HK-2 (cell line): ENCODE measurements at regions not wholly inside any gene's neighbourhood (a gene's known extent, or its start where the extent isn't known, plus 50 kb on each side); places are given as distances from the start of the nearest gene placed in this dataset.
"Not testable (repeated sequence)": the region's sequence is repeated elsewhere in the genome, so short reads cannot be mapped to it uniquely, and the experiment has no call there.

Source experiments
- DNase-seq: peaks from one replicate; pipeline ENCODE4 v3.0.0-alpha.2; 2018; ENCODE audit not compliant: unreplicated experiment

DNA sequence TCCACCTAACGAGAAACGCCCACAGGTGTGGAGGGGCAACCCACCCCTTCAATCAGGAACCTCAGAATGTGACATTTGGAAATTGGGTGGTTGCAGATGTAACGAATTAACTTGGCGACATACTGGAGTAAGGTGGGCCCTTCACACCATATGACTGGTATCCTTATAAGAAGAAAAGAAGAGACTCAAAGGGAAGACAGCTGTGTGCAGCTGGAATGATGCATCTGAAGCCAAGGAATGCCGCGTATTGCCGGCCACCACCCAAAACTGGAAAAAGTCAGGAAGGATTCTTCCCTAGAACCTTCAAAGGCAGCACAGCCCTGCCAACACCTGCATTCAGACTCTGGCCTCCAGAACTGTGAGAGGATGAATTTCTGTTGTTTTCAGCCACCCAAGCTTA, 270.0 kb upstream of the FRG2C start:
- DNase-seq: not testable (repeated sequence)

GRCh38 chr3:75394562-75395360, 269.4 kb upstream of the FRG2C start:
- DNase-seq: not testable (repeated sequence)

DNA sequence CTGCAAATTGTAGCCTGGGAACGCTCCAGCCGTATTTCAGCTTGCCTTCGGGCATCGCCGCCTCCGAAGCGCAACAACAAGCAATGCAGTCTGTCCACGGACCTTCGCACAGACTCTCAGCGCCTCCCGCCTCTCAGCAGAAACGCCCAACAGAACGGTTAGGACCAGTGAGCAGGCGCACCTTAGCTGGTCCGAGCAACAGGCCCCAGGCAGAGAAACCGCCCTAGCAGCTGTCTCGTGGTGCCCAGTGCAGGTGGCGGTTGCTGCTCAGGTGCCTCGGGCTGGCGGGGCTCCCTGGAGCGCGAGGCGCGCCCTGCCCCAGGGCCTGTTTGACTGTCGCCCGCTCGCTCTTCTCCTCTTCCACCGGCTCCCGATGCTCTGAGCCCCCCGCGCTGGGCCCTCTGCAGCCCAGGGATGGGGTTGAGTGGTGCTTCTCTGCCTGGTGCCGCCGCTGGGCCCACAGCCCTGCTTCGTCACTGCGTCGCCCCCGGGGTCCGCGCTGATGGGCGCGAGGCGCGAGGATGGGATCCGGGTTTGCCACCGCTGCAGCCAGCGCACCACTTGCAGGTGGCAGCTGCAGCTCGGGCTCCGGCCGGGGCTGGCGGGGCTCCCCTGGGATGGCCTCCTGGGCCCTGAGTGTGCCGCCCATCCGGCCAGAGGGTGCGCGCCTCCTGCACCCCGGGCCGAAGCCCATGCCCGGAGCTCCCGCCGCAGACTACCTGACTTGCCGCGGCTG, 268.4 kb upstream of the FRG2C start:
- DNase-seq: no peak

DNA sequence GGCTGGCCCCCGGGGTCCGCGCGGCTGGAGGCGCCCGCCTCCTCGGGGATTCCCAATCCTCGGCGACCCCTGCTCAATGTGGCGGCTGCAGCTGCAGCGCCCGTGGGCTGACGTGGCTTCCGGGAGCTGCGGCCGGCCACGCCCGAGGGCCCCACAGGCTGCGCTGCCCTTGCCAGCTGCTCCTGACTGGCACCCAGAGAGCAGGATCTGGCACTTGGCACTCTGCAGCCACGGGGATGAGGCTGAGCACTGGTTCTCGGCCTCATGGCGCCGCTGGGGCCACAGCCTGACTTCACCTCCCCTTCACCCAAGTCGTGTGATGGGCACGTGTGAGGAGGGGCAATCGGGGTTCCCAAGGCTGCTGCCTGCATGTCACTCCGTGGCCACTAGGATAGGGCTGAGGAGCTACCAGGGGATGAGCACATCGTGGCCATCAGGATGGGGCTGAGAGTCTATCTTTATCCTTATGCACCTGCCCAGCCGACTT, 267.8 kb upstream of the FRG2C start:
- no peak for DNase-seq

DNA sequence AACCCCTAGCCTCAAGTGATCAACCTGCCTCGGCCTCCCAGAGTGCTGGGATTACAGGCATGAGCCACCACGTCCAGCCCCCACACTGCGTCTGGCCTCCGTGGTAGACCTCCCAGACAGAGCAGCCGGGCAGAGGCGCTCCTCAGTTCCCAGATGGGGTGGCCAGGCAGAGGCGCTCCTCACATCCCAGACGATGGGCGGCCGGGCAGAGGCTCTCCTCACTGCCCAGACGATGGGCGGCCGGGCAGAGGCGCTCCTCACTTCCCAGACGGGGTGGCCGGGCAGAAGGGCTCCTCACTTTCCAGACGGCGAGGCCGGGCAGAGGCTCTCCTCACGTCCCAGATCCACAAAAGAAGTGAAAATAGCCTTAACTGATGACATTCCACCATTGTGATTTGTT, 266.6 kb upstream of the FRG2C start:
- not testable (repeated sequence) for DNase-seq

DNA sequence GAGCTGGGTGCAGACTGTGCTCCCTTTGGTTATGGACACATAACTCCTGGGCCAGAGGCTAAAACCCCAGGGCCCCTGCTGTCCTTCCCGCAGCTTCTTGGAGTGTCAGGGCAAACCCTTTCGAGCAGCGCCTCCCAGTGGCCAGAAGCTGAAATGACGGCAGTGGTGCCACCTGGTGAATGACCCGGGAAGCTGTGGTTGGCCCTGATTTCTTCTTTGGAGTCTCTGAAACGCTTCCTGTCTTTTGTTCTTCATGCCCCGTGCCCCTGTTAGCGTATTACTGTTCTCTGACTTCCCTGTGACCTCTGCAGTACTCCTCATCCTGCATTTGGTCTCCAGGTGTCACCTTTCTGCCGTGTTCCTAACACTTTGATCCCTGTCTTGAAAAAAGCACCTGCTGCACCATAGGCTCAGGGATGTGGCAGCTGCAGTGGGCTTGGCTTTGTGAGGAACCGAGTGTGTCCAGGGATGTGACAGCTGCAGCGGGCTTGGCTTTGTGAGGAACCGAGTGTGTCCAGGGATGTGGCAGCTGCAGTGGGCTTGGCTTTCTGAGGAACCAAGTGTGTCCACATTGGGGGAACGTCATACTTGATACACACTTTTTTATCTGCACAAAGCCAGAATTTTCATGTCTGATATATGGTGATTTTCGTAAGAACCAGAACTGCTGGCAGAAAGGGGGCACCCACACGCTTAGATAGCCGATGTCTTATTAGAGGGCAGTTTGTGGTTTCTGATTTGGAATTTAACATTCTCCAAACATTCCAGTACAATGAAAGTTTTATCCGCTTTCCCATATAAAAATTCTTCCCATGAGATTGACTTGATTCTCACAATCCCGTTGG, 241.8 kb upstream of the FRG2C start:
- DNase-seq: not testable (repeated sequence)

DNA sequence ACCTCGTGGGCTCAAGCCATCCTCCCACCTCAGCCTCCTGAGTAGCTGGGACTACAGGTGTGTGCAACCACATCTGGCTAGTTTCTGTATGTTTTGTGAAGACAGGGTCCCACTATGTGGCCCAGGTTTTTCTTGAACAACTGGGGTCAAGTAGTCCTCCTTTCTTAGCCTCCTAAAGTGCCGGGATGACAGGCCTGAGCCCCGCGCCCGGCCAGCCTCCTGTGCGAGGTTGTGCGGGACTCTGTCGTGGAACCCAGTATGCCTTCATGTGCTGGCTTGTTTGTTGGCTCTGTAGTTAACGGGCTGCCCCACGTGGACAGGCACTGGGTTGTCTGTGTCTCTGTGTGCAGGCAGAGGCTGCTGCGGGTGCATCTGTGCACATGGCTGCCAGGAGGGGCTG, 238.7 kb upstream of the FRG2C start:
- not testable (repeated sequence) for DNase-seq

- DNase-seq: not testable (repeated sequence)
These were observed 236.6 kb upstream of the FRG2C start for GRCh38 chr3:75427486-75427885.

DNA sequence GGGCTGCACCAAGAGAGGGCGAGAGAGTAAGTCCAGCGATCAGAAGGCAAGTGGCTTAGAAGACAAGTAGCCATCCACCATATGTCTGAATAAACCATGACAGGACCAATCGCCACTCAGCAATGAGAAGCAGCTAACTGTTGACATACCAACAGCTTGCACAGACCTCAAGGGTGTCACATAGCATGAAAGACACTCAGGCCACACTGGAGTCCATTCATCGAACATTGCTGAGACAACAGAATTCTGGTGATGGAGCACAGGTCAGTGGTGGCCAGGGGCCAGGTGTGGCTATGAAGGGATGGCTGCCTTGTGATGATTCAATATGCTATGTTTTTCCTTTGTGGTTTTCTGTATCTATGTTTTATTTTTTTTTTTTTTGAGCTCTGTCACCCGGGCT, 236.2 kb upstream of the FRG2C start:
- DNase-seq: not testable (repeated sequence)

DNA sequence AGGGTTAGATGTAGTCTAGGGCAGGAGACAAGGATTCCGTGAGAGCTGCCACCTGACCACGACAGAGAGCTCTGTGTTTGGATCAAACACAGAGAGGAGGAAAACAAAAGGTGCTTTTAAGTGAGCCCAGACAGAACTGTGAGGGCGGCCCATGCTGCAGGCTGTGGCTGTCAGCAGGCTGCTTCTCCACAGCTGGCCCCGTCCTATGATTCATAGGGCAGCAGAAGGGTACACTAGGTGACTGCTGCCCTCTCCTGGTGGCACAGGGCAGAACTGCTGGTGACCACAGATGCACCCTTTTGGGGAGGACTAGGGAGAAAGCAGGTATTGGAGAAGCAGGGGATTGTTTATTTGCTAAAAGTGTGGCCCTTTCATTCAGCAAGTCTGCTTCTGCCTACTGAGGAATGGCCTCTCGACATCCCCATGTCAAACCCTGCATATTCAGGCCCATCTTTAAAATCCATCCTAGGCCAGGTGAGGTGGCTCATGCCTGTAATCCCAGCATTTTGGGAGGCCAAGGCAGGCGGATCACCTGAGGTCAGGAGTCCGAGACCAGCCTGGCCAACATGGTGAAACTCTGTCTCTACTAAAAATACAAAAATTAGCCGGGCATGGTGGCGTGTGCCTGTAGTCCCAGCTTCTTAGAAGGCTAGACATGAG, 234.4 kb upstream of the FRG2C start:
- peak; percentile 62 for DNase-seq

DNA sequence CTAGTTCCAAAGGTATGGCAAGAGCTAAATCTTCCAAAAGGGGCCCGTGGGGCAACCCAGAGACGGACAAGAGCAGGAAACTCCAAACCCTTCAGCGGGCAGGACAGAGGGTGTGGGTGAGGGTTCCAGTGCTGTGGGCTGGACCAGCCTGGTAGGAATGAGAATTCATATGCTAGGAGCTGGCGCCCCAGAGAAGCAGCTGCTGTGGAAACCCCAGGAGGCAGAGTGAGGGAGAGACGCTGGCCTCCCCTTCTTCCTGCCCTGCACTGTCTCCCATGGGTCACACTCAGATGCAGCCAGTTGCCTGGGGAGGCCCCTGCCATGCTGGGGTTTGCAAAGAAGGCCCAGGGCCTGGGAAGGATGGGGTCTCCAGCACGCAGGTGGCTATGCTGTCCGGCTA, 233.7 kb upstream of the FRG2C start:
- DNase-seq: not testable (repeated sequence)

GRCh38 chr3:75431120-75431519, 233.0 kb upstream of the FRG2C start:
- not testable (repeated sequence) for DNase-seq

GRCh38 chr3:75432466-75432865, 231.7 kb upstream of the FRG2C start:
- not testable (repeated sequence) for DNase-seq

GRCh38 chr3:75432885-75433284, 231.2 kb upstream of the FRG2C start:
- DNase-seq: peak; percentile 72

GRCh38 chr3:75433295-75433694, 230.8 kb upstream of the FRG2C start:
- DNase-seq: not testable (repeated sequence)

DNA sequence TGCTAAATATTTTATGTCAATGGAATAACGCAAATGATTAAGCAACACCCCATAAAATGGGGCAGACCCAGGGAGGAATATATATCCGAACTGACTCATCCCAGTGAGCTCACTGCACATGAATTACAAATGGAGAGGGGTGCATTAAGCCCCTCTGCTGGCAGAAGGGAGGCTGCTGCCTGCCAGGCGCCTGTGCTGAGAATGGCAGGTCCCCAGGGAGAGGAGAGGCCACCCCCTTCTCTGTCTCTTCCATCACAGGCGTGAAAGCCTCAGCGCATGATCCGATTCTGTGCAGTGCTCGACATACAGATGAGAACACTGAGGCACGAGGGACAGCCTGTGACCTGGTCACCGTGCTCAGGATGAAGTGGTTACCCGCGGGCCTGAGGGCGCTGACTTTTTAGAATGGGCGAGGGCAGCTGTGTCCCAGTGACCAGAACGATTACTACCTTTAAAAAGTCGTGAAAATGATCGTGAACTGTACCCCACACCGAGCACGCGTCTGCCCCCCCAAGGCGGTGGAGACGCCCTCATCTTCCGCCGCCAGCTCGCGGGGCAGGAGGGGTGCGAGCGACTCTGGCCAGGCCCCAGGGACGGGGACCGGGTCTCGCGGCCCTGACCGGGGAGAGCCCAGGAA, 229.7 kb upstream of the FRG2C start:
- DNase-seq: peak; percentile 35

GRCh38 chr3:75434913-75435793, 229.0 kb upstream of the FRG2C start:
- peak; percentile 97 for DNase-seq

GRCh38 chr3:75435794-75436400, 228.2 kb upstream of the FRG2C start:
- DNase-seq: peak; percentile 80

DNA sequence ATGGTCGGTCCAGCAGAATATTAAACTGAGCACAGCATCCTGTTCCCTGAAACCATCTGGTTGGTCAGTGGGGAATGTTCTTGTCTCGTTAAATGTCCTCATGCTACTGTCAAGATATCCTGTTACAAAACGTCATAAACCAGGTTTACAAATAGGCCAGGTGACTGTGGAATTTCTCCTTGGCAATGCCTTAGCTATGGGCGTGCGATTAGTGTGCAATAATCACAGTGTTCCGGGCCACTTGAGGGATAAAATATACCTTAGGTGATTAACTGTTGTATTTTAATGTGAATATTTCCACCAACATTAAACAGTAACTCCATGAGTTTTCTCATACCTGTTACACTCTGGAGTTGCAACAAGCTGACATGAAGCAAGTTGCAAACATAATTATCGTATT, 223.1 kb upstream of the FRG2C start:
- DNase-seq: not testable (repeated sequence)
